ENCODE measurements at regions not wholly inside any gene's neighbourhood (a gene's known extent, or its start where the extent isn't known, plus 50 kb on each side); places are given as distances from the start of the nearest gene placed in this dataset.

GRCh38 chr10:61061923-61062504 is 118.0 kb upstream of the RHOBTB1 start:
- TF ChIP-seq, protein P1, sequence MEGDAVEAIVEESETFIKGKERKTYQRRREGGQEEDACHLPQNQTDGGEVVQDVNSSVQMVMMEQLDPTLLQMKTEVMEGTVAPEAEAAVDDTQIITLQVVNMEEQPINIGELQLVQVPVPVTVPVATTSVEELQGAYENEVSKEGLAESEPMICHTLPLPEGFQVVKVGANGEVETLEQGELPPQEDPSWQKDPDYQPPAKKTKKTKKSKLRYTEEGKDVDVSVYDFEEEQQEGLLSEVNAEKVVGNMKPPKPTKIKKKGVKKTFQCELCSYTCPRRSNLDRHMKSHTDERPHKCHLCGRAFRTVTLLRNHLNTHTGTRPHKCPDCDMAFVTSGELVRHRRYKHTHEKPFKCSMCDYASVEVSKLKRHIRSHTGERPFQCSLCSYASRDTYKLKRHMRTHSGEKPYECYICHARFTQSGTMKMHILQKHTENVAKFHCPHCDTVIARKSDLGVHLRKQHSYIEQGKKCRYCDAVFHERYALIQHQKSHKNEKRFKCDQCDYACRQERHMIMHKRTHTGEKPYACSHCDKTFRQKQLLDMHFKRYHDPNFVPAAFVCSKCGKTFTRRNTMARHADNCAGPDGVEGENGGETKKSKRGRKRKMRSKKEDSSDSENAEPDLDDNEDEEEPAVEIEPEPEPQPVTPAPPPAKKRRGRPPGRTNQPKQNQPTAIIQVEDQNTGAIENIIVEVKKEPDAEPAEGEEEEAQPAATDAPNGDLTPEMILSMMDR (IDR thresholded peaks at IDR 0.05; ENCODE audit: low read depth, low read length, missing control alignments) = no peak
- DNase-seq (ENCODE audit: low read depth) = no peak
- H3K4me3 ChIP-seq (ENCODE audit: low read depth, low read length) = no peak overlapping the region

DNA sequence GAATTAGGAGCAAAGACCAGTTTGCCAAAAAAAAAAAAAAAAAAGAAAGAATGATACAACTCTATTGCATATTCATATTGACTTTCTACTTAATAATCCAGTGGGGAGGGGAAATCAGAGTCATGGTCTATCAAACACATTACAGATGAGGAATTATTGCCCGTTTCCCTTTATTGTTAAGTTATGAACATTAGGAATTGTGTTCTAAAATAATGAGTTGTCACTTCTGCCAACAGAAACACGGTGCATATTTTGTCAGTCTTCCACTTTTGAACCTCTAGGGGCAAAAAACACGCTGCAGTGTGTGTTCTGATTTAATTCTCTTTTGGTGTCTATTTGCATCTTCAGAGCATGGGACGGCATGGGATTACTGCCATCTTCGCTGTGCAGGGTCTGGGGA is 115.7 kb upstream of the RHOBTB1 start:
- no peak for DNase-seq (ENCODE audit: low read depth)
- TF ChIP-seq, protein P1 (IDR thresholded peaks at IDR 0.05; ENCODE audit: low read depth, low read length, missing control alignments) = no peak
- no peak overlapping the region for H3K4me3 ChIP-seq (ENCODE audit: low read depth, low read length)

DNA sequence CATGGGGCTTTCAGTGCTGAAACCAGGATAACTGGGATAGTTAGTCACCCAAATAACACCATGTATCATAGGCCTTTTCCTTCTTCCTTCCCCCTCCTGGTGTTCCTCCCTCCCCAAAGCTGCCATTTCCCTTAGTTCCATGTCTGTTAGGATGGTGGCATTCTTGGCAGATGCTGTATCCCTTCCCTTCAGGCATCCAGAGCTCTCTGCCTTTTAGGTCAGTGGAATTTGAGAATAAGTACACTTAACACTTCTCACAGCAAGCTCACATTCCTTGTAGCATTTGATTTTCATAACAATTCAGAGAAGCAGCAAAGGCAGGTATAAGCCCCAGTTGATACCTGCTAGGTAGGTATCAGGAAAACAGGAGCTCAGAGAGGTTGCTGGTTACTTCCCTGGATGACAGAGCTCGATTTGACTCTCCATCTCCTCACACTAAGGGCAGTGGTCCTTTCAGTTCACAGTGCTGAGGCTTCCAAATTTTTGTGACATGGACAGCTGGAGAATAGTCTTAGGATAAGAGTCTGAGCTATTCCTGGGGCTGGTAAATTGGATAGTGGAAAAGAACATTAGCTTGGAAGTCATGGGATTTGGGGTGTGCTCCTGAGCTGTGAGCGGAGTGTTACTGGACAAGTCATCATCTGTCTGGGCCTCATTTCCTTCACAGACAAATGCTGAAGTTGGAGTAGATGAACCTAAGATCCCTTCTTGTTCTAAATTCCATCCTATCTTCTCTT is 108.7 kb upstream of the RHOBTB1 start:
- no peak overlapping the region for H3K4me3 ChIP-seq (ENCODE audit: low read depth, low read length)
- TF ChIP-seq, protein P1 (IDR thresholded peaks at IDR 0.05; ENCODE audit: low read depth, low read length, missing control alignments) = no peak
- DNase-seq (ENCODE audit: low read depth) = no peak

DNA sequence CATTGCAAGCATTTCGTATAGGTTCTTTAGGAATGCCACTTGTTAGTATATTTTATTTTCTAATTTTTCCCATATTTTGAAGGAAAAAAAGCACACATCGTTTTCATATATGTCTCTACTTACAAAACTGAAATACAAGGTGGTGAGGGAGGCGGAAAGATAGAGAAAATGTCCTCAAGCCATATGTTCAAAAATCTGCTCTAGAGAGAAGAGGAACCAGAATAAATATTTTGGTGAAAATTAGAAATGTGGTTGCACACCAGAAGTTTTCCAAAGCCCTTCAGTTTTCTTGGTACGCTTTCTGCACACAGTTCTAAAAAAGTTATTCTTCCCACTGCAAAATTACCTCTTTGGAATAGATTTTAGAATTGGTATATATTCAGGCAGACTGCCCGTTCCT is 107.4 kb upstream of the RHOBTB1 start:
- TF ChIP-seq, protein P1 (IDR thresholded peaks at IDR 0.05; ENCODE audit: low read depth, low read length, missing control alignments) = no peak
- DNase-seq (ENCODE audit: low read depth) = no peak
- no peak overlapping the region for H3K4me3 ChIP-seq (ENCODE audit: low read depth, low read length)

DNA sequence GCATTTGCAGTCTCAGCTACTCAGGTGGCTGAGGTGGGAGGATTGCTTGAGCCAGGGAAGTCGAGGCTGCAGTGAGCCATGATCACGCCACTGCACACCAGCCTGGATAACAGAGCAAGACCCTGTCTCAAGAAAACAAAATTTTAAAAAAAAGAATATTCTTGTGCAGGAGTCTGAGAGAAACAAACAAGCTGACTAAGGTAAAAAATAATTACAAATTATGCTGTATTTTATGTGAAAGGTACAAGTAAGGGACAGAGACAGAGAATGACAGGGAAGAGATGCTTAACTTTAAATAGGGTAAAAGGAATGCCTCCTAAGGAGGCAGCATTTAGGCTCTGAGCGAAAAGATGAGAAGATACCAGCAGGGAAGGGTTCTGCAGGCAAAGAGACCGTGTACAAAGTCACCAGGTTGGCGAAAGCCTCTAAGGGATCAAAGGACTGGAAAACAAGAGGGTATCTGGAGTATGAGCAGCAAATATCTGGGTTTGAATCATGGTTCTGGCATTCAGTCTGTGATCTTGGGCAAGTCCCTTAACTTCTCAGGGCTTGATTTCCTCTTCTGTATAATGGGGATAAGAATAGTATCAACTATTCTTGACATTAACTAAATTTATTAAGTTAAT is 106.2 kb upstream of the RHOBTB1 start:
- H3K4me3 ChIP-seq (ENCODE audit: low read depth, low read length) = no peak overlapping the region
- TF ChIP-seq, protein P1 (IDR thresholded peaks at IDR 0.05; ENCODE audit: low read depth, low read length, missing control alignments) = no peak
- no peak for DNase-seq (ENCODE audit: low read depth)

- H3K4me3 ChIP-seq (ENCODE audit: low read depth, low read length) = no peak overlapping the region
- DNase-seq (ENCODE audit: low read depth) = no peak
- TF ChIP-seq, protein P1 (IDR thresholded peaks at IDR 0.05; ENCODE audit: low read depth, low read length, missing control alignments) = no peak
Measured at GRCh38 chr10:61049386-61049785, 105.4 kb upstream of the RHOBTB1 start.

Measured in GM12864 (cell line).